Keratinocyte (primary cell): ENCODE measurements at regions not wholly inside any gene's neighbourhood (a gene's known extent, or its start where the extent isn't known, plus 50 kb on each side); places are given as distances from the start of the nearest gene placed in this dataset.
A peak's percentile ranks its signal among the peaks of the same experiment; 100 is the strongest.

Experiments used
- DNase-seq: peaks from one replicate; pipeline ENCODE4 v3.0.0-alpha.2; 2011; ENCODE audit warnings: low read depth, missing footprints, low spot score
- FAIRE-seq: peaks from 2 replicates; lab custom pipeline; 2011; peaks lifted over from hg19 to GRCh38; lab: Jason Lieb, UNC
- H2AFZ ChIP-seq: 2 replicates; pipeline ENCODE4 v1.6.0; 2012; ENCODE audit warnings: low read length, control low read depth, inconsistent platforms; ENCODE audit not compliant: control insufficient read depth
- H3K27ac ChIP-seq: 2 replicates; pipeline ENCODE4 v1.5.1; 2011; ENCODE audit warnings: low read length; ENCODE audit not compliant: control insufficient read depth, insufficient read depth
- H3K27me3 ChIP-seq: 3 replicates; pipeline ENCODE4 v1.6.0; 2011; ENCODE audit warnings: low read length; ENCODE audit not compliant: control insufficient read depth, insufficient read depth; ENCODE audit errors: extremely low read depth
- H3K36me3 ChIP-seq, 2 experiments: 2 replicates in 1 of 2; 3 replicates in 1 of 2; pipeline ENCODE4 v1.5.1; 2011; ENCODE audit warnings: low read length in 2 of 2, mild to moderate bottlenecking in 1 of 2; ENCODE audit not compliant: control insufficient read depth in 2 of 2, insufficient read depth in 2 of 2; ENCODE audit errors: extremely low read depth in 1 of 2
- H3K4me1 ChIP-seq: 3 replicates; pipeline ENCODE4 v1.5.1; 2011; ENCODE audit warnings: low read length; ENCODE audit not compliant: control insufficient read depth, insufficient read depth; ENCODE audit errors: extremely low read depth
- H3K4me2 ChIP-seq: 3 replicates; pipeline ENCODE4 v1.6.0; 2011; ENCODE audit warnings: low read depth, low read length; ENCODE audit not compliant: control insufficient read depth, insufficient read depth; ENCODE audit errors: extremely low read depth
- H3K4me3 ChIP-seq, 3 experiments: fragments of 200-600 bp in 1 of 3; sonication (generic) in 1 of 3; 2 replicates in 2 of 3; 3 replicates in 1 of 3; pipeline ENCODE4 v1.5.1; 2011 to 2016; ENCODE audit warnings: low read length in 3 of 3, mild to moderate bottlenecking in 3 of 3, control low read depth in 2 of 3, inconsistent platforms in 1 of 3, low read depth in 1 of 3, mixed read lengths in 1 of 3, mixed run types in 1 of 3, moderate library complexity in 1 of 3; ENCODE audit not compliant: control insufficient read depth in 2 of 3, insufficient read depth in 2 of 3; ENCODE audit errors: extremely low read depth in 1 of 3
- H3K79me2 ChIP-seq: 2 replicates; pipeline ENCODE4 v1.6.0; 2012; ENCODE audit warnings: low read length; ENCODE audit not compliant: control insufficient read depth, insufficient read depth
- H3K9ac ChIP-seq: 3 replicates; pipeline ENCODE4 v1.6.0; 2011; ENCODE audit warnings: low read length; ENCODE audit not compliant: control insufficient read depth, insufficient read depth; ENCODE audit errors: extremely low read depth
- H3K9me1 ChIP-seq: 3 replicates; pipeline ENCODE4 v1.6.0; 2011; ENCODE audit warnings: low read length; ENCODE audit not compliant: control insufficient read depth, insufficient read depth; ENCODE audit errors: extremely low read depth
- H3K9me3 ChIP-seq: 2 replicates; pipeline ENCODE4 v1.5.1; 2012; ENCODE audit warnings: low read depth, low read length; ENCODE audit not compliant: control insufficient read depth
- H4K20me1 ChIP-seq: 3 replicates; pipeline ENCODE4 v1.6.0; 2011; ENCODE audit warnings: low read length; ENCODE audit not compliant: control insufficient read depth, insufficient read depth; ENCODE audit errors: extremely low read depth
- EZH2 ChIP-seq: IDR thresholded peaks from one replicate; pipeline ENCODE4 v1.6.1; 2012; ENCODE audit warnings: inconsistent platforms, mild to moderate bottlenecking, low read length, moderate library complexity
- dilution Hi-C: fragments of 300-500 bp; cut with MboI; formaldehyde crosslinking; loops from one replicate; pipeline ENCODE4 v1.7.0; 2020; ENCODE audit warnings: low sequenced_read_pairs; ENCODE audit not compliant: extremely low pct_ligation_motif_present
- TF ChIP-seq, protein P1 (sequence below), 3 experiments: IDR thresholded peaks in 1 of 3; conservative IDR thresholded peaks in 1 of 3; optimal IDR thresholded peaks in 1 of 3; 2 replicates in 2 of 3; 3 replicates in 1 of 3; pipeline versions ENCODE3 to v1.5.1; 2011; ENCODE audit warnings: low read length in 3 of 3, mild to moderate bottlenecking in 3 of 3, moderate library complexity in 2 of 3, control low read depth in 1 of 3, inconsistent platforms in 1 of 3; ENCODE audit not compliant: insufficient read depth in 2 of 3; ENCODE audit errors: extremely low read depth in 1 of 3

DNA sequence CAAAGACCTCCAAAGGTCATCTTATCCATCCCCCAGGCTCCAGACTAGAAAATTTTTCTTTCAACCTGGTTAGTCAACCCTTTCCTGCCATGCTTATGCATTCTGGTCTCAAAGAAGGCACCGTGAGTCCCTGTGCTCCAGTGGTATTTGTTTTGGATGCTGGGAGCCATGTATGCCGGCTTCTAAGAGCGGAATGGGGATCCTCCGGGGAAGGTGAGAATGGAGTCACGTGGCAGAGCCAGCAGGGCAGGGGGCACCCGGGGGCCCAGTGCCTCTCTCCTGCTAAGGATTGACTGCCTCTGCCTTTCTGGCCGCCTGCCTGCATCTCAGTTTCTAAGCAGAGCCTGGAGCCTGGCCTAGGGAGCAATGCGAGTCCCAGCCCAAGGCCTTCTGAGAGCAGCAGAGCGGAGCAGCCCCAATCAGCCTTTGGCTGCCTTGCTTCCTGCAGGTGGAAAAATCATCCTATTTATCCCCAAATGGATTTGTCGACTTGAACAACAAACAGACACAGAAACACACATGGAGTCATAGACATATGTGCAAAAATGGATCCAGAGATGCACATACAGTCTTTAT is 141.0 kb downstream of the PJA1 start:
- TF ChIP-seq, protein P1, sequence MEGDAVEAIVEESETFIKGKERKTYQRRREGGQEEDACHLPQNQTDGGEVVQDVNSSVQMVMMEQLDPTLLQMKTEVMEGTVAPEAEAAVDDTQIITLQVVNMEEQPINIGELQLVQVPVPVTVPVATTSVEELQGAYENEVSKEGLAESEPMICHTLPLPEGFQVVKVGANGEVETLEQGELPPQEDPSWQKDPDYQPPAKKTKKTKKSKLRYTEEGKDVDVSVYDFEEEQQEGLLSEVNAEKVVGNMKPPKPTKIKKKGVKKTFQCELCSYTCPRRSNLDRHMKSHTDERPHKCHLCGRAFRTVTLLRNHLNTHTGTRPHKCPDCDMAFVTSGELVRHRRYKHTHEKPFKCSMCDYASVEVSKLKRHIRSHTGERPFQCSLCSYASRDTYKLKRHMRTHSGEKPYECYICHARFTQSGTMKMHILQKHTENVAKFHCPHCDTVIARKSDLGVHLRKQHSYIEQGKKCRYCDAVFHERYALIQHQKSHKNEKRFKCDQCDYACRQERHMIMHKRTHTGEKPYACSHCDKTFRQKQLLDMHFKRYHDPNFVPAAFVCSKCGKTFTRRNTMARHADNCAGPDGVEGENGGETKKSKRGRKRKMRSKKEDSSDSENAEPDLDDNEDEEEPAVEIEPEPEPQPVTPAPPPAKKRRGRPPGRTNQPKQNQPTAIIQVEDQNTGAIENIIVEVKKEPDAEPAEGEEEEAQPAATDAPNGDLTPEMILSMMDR (optimal IDR thresholded peaks at IDR 0.05 in 1 of 3, IDR thresholded peaks at IDR 0.05 in 1 of 3, conservative IDR thresholded peaks at IDR 0.05 in 1 of 3; ENCODE audit: extremely low read depth in 1 of 3, insufficient read depth in 2 of 3, low read length in 3 of 3): no peak
- TF ChIP-seq EZH2: no peak
- Histone ChIP-seq H3K4me1 (peaks cover 37% of the 10 kb centered on the region), H3K4me3 (no peak overlapping the region), H4K20me1 (no peaks in the 10 kb centered on the region), H3K9me3 (no peaks in the 10 kb centered on the region), H3K27me3 (no peaks in the 10 kb centered on the region), H3K79me2 (no peaks in the 10 kb centered on the region), H3K27ac (peak overlapping the region; percentile 82), H3K9ac (no peak overlapping the region), H3K9me1 (no peaks in the 10 kb centered on the region), H3K4me2 (no peak overlapping the region), H3K36me3 (no peaks in the 10 kb centered on the region), H2AFZ (no peak overlapping the region)
- FAIRE-seq (no peak), DNase-seq (no peak)
- dilution Hi-C loops: no loop called here

DNA sequence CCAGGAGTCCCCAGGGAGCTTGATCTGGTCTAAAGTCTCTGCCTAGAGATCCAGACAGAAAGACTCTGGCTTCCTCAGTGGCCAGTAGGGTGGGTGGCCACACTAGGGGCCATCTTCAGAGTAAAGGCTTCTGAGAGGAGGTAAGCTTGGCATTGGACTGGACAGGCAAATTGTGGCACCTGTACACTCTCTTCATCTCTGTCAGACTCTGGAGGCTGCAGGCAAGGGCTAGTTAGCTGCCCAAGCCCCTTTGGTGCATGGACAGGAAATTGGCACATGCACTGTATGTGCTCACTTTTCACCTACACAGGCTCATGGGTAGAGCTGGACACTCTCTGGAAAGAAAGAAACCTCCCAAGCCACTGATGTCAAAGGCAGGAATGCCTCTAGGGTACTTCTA is 142.8 kb downstream of the PJA1 start:
- no peaks in the 10 kb centered on the region for H3K27me3 ChIP-seq
- dilution Hi-C loops: no loop called here
- no peaks in the 10 kb centered on the region for H4K20me1 ChIP-seq
- H3K4me2 ChIP-seq: no peak overlapping the region
- H3K27ac ChIP-seq: no peak overlapping the region
- FAIRE-seq (no peak), DNase-seq (no peak)
- no peak overlapping the region for H2AFZ ChIP-seq
- H3K4me3 ChIP-seq: no peak overlapping the region
- no peaks in the 10 kb centered on the region for H3K9me1 ChIP-seq
- no peaks in the 10 kb centered on the region for H3K36me3 ChIP-seq
- H3K9ac ChIP-seq: no peak overlapping the region
- no peaks in the 10 kb centered on the region for H3K79me2 ChIP-seq
- H3K4me1 ChIP-seq: peaks cover 22% of the 10 kb centered on the region
- TF ChIP-seq, protein P1 (optimal IDR thresholded peaks at IDR 0.05 in 1 of 3, IDR thresholded peaks at IDR 0.05 in 1 of 3, conservative IDR thresholded peaks at IDR 0.05 in 1 of 3; ENCODE audit: extremely low read depth in 1 of 3, insufficient read depth in 2 of 3, low read length in 3 of 3): no peak
- TF ChIP-seq EZH2: no peak
- no peaks in the 10 kb centered on the region for H3K9me3 ChIP-seq
